Stimulated activated CD4-positive, alpha-beta T cell treated with anti-CD3 and anti-CD28 coated beads, Interleukin-1b, Interleukin-23, amount 100 ng/mL, for 1 hour (primary cell): ENCODE measurements at regions not wholly inside any gene's neighbourhood (a gene's known extent, or its start where the extent isn't known, plus 50 kb on each side); places are given as distances from the start of the nearest gene placed in this dataset.

Experiments
- DNase-seq, 2 donors: peaks; one replicate each; pipeline ENCODE4 v3.0.0-alpha.2; 2020; ENCODE audit warnings: low read depth in 2 of 2

DNA sequence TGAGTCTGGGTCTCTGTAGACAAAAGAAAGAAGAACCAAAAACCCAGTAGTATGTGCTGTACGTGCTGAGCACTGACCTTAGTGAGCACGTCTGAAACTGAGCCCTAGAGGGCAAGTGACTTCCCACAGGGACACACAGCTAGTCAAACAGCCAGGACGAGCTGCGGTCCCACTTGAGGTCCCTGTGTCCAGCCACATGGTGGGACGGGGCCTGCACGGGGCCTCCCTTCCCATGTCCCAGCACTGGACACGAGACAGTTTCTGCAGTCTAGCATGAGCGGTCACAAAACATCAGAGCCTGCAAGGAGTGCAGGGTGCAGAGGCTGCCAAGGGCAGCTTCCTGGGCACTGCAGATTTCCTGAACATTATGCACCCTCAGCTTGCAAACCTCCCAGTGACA lies 121.6 kb downstream of the NCOR2 start:
- no peak for DNase-seq

DNA sequence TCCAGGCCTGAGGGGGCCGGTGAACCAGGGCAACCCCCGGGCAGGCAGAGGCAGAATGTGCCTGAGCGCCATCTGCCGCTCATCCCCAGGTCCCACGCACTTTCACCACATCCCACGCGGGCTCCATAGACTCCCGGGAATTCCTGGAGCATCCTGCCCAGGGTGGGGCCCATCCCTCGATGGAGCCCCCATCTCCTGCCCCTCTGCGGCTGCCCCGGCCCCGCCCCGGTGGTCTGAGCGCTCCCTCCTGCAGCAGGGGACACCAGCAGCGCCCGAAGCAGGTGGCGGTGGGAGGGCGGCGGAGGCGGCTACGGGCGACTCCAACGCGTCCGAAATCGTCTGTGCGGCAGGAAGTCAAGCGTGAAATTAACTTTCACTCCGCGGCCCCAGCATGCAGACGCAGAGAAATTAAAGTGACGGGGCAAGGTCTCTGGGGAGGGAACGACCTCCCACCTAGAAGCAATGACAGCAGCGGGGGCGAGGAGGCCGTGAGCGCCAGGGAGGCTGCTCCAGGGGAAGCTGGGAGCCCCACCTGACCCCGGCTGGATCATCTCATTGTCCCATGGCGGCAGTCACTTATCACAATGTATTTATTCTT lies 122.2 kb downstream of the NCOR2 start:
- no peak for DNase-seq

DNA sequence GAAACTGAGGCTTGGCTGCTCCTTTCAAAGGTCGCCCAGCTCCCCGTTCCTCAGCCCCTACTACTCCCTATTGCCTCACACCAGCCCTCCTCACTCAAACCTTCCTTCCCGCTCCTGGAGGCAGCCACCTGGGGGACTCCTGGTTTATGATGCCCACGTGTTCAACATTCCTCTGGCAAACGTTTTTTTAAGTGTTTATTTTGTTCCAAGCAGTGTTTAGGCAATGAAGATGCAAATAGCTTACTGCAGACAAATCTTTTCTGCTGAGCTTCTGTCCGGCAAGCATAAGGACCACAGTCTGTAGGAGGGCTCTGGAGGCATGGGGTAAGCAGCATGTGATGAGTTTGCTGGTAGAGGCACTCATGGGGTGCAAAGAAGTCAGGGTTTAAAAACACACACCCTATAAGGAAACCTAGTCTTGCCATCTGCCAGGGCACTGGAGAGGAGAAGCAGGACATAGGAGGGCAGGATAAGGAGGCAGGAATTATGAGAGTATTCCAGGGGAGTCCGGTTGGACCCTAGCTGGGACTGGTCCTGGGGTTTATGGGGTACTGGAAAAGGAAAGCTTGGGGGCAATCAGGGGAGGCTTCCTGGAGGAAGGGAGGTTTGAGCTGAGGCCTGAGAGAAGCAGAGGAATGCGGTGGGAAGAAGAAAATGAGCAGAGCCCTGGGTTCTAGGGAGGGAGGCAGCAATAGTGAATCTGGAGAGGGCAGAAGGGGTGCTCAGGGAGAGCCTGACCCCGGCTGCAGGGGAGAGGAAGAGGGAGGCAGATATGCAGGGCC lies 123.3 kb downstream of the NCOR2 start:
- no peak for DNase-seq

DNA sequence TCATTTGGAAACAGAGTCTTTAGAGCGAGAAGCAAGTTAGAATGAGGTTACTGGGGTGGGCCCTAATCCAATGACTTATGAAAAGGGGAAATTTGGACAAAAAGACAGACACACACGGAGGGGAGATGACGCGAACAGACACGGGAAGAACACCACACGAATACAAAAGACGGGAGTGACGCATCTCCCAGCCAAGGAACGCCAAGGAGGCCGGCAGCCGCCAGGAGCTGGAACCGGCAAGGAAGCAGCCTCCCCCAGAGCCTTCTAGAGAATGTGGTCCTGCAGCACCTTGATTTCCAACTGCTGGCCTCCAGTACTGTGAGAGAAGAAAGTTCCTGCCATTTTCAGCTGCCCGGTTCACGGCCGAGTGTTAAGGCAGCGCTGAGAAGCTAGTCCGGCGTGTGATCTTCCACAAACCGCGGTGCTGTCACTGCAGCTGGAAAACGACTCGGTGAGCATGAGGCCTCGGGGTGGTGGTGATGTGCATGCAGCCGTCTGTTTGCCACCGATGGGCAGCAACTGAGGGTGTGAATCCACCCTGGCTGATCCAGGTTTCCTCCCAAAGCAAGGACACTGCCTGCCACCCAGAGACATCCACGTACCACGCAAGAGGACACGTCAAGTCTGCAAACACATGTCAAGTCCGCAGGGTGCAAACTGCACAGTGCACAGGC lies 124.5 kb downstream of the NCOR2 start:
- DNase-seq = no peak

DNA sequence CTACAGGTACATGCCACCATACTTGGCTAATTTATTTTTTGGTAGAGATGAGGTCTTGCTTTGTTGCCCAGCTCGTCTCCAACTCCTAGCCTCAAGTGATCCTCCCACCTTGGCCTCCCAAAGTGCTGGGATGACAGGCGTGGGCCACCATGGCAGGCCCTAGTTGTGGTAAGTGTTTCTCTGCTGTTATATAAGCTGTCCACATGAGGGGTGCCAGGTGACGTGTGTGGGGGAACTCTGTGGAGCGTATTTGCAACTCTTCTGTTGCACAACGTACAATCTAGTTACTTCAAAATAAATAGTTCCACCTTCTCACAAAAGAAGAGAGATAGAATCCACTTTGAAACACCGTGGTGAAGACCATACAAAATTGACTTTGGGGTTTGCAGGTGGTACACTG lies 125.1 kb downstream of the NCOR2 start:
- no peak for DNase-seq

DNA sequence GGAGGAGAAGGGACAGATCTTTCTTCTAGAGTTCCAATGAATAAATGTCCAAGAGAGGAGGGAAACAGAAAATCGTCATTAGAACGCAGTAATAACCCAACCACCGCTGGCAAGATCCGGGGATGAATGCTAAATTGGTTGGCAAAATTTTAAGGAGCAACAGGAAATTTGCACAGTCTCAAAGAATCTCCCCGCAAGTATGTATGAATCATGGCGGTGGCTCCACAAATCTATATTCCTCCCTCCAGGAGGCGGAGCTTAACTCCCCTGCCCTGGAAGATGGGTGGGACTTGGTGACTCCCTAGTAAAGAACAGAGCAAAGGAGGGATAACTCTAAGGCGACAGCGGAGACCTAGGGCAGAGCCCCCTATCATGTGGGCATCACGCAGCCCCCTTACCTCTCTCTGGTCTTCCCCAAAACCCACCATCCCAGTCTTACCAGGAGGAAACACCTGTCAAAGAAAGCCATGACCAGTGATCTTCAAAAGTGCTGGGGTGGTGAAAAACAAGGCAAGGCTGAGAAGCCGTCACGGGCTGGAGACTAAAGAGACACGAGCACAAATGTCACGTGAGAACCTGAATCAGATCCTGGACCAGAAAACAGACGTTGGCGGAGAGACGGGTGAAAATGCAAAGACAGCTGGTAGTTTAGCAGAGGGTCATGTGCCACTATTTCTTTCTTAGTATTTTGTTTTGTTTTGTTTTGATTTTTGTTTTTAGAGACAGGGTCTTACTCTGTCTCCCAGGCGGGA lies 125.8 kb downstream of the NCOR2 start:
- no peak for DNase-seq

DNA sequence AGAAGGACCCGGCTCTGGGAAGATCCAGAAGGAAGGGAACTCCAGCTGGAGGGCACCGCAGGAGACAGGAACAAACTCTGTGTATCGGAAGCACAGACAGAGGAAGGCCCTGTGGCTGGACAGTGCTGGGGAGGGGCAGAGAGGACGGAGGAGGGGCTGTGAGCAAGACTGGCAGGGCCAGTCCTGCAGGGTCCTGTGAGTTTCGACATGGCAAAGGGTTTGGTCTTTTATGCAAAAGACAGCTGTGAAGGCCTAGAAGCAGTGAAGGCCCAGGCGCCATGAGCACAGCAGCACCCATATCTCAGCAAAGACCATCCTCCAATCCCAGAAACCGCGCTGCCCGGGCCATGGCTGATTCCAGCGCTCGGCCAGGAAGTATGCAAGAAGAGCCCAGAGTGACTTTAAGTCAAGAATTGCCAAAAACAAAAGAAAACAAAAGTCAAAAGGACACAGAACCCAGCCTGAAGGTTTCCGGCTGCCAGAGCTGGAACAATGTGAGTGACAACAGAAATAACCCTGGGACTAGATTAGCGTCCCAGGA lies 126.5 kb downstream of the NCOR2 start:
- no peak for DNase-seq

DNA sequence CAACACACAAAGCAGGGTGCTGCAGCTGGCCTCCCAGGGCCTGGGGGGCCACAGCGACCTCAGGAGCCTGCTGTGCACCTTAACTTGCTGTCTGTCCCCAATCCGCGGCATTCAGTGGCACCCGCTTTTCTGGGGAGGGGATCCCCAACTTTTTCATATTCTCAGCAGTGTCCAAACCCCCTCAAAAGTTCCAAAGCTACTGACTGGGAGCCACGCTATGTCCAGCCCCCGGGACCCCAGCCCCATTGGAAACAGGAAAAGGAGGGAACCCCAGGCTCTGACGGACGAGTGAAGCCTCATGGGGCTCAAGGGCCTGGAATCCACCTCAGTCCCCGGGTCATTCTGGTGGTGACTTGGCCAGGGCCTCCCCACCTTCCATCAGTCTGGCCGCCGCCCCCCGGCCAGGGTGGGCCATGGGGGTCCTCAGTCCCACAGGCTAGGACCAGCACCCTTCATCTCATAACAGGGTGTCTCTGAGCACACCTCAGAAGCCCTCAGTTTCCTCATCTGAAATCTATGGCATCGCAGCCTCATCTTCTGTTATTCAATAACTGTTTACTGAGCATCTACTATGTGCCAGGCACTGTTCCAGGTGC lies 127.3 kb downstream of the NCOR2 start:
- no peak for DNase-seq

DNA sequence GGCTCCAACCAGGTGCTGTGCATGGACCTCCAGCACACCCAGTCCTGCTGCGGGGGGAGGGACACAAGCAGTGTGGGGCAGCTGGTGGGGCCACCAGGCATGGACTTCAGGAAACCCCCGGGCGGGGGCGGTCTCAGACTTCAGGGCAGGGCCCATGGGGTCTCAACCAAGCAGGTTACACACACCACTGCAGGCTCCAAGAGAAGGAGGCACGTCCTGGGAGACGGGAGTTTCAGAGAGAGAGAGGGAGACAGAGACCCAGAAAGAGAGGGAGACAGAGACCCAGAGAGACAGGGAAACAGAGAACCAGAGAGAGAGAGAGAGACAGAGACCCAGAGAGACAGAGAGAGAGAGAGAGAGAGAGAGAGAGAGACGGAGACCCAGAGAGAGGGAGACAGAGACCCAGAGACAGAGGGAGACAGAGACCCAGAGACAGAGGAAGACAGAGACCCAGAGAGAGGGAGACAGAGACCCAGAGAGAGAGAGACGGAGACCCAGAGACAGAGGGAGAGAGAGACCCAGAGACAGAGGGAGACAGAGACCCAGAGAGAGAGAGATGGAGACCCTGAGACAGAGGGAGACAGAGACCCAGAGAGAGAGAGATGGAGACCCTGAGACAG lies 128.9 kb downstream of the NCOR2 start:
- DNase-seq = no peak

DNA sequence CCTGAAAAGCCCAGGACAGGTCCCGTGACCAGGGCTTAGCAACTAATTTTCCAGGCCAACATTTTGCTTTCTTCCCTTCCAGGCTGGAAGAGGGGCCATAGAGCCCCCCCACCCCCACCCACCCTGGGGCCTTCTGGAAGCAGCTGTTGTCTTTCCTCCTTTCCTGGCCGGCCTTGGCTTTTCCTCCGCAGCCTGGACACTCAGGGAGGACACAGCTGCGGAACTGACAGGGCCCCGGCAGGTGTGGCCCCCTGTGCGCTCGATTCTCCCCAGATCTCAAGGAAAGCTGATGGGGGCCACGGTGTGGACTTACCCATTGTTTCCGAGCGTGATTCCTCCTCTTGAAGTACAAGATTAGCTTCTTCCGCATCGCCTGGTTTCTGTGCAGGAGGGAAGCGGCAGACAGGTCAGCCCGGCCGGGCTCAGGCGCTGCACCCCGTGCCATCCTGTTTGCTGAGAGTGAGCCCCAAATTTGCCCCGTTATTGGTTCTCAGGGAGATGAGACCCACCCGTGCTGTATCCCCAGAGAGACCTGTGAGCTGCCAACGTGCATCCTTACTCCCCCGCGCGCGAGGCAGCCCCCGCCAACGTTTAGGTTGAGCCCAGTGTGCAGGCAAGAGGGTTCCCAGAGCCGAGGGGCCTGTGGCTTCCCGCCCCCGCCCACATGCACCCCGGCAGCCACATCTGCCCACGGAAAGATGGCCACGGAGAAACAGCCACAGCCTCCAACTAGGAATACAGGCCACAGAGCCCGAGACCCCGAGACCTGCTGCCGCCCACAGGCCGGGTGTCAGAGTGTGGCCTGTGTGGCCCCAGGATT lies 129.6 kb downstream of the NCOR2 start:
- DNase-seq = no peak

DNA sequence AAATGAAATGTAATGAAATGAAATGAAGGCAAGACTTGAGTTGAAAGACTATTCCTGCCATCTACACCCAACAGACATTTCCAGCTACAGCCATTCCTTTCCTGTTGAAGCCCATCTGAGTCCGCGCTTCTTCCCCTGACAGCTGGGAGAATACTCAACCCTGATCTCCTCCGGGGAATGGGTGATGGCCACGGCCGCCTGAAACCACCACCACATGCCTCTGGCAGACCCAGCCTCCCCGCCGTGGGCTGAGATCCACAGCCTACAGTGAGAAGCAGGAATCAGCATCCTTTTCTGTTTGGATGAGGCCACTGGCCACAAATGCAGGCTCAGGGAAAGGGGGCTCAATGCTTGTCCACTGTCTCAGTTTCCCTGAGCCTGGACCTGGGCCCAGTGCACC lies 130.3 kb downstream of the NCOR2 start:
- no peak for DNase-seq

DNA sequence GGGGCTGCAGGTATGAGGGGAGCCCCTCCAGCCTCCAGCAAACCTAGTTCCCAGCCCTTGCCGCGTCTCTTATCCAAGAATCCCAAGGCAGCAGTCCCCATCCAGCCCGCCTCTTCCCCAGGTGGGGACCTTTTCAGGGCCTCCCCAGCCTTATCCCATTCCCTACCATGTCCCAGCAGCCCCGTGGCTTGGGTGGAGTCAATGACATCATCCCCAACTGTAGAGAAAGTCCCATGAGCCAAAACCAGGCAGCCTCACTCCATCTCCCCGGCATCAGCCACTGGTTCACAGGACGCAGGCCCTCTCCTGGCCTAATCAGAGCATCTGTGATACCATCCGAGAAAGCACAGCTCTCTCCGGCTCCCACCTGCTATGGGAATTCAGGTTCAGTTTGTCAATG lies 131.0 kb downstream of the NCOR2 start:
- DNase-seq = no peak

DNA sequence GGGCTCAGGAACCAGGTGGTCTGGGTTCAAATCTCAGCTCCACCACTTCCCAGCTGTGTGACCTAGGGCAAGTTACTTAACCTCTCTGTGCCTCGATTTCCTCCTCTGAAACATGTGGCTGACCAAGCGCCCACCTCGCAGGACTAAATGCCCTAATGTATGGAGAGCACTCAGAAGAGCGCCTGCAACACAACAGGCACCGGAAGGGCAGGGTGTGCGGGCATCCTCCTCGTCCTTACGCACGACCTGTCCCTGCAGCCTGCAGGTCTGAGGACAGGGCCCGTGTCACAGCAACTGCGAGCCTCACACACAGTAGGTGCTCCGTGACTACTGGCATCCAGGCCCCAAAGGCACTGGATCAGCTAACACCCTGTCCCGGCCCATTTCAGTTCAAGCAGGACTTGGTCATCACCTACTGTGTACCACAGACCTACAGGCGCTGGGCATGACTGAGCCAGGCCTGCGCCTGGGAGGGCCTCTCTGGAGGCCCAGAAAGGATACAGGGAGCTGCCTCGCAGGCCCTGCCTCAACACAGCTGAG lies 131.5 kb downstream of the NCOR2 start:
- no peak for DNase-seq

DNA sequence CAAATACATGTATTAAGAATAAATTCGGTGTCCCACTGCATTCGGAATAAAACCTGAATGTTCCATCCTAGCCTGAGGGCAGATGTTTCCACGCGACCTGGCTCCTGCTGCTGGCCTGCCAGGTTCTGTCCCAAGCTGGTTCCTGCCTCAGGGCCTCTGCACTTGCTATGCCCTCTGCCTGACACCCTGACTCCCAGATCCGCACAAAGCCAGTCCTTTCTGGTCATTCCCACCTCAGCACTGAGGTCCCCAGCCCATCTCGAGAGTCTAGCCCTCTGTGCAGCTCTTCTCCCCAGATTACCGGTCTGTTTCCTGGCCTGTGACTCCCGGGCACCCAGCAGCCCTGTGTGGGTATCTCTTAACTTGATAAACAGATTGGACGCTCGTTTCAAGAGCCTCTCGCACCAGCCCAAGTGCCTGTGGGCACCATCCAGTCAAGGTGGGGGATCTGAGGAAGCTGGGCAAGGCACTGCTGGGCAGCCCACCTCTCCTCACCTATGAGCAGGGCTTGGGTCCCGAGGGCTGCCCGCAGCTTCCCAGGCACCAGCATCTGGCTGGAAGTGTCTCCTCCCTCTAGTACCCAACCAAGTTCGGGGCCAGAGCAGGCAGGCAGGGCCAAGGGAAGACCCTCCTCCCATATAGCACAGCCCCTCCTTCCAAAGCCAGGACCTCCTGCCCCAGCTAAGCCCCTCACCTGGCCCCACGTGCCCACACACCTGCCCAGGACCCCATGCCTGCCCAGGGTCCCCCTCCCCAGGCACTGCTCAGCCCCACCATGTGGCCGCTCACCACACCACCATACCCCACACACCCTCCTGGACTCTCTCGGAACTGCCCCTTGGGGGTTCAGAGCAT lies 132.2 kb downstream of the NCOR2 start:
- no peak for DNase-seq

DNA sequence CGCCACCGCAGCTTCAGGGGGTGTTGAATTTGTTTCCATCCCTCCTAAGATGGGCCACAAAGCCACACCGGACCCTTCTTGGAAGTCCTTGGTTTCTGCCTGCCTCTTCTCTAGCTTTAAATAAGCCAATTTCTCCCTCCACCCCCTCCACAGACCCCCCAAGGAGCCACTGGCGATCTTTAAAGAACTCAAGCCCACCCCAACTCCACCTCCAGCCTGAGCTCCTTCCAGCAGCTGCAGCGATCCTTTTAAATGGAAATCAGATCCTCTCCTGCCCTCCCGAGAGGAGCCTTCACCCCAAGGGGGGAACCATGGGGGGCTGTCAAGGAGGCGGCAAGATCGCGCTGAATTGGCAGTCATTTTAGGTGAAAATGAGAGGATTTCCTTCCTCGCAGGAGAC lies 133.1 kb downstream of the NCOR2 start:
- no peak for DNase-seq

DNA sequence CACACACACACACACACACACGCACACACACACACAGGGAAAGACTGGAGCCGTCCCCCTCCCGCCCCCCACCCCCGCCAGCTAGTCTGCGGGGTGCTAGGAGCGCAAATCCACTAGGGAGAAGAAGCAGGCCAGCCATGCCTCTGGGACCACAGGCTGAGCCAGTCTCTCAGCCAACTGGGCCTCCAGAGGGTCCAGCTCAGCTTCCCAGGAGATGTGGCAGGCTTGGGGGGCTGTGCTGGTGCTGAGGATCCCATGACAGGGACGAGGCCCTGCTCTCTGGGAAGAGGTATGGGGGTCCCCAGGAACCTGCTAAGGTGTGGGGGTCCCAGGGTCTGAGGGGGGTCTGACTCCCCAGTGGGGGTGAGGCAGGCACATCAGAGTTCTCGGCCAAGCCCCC lies 133.5 kb downstream of the NCOR2 start:
- DNase-seq = no peak

DNA sequence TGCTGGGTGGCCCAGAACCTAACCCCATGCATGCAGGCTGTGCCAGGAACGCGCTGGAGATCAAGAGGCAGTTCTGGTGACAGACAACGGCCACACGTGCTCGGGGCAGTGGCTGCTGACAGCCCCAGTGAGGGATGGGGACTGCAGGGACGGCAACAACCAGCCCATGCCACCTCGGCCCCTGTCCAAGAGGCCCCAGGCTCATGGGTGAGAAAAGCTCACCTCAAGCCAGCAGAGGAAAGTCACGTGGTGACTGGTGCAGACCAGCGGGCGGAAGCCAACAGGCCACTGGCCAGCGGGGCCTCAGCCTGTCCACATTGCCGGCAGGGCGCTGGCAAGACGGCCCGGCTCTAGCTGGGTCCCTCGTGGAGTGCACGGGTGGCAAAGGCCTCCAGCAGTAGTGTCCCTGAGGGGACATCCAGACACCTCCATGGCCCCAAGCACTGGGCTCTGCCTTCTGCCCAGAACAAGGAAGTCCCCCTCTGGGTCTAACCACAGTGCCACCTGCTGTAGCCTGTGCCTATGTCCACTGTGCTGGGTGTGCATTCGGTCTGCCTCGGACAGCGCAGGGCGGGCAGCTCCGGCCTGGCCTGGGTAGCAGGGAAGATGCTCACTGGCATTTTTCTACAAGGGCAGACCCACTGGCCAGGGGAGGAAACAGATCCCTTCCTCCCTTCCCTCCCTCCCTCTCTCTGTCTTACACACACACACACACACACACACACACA lies 134.1 kb downstream of the NCOR2 start:
- no peak for DNase-seq

DNA sequence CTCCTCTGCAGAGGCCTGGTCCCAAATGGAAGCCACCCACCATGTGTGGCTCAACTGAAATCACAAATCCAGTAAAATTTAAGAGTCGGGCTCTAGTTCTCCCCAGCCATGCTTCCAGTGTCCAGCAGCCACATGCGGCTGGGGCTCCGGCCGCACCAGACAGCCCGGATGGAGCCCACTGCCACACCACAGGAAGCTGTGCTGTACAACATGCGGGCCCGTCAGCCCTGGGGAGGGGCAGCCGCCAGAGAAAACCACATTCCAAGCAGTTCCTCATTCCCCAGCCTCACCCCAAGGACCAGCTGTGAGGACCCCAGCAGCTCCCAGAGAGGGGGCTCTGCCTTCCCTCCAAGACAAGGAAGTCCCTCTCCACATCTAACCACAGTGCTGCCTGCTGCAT lies 135.0 kb downstream of the NCOR2 start:
- no peak for DNase-seq

DNA sequence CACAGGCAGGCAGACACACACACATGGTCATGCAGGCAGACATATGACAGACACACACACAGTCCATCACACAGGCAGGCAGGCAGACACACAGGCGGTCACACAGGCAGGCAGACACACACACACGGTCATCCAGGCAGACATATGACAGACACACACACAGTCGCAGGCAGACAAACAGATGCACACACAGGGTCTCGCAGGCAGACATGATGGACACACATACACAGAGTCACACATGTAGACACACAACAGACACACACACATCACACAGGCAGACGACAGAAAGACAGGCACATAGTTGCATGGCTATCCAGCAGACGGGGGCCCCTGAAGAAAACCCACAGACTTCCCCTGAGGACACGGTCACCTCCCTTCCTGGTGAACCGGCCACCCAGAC lies 135.4 kb downstream of the NCOR2 start:
- DNase-seq = no peak
